SK-N-SH (cell line): ENCODE measurements at regions not wholly inside any gene's neighbourhood (a gene's known extent, or its start where the extent isn't known, plus 50 kb on each side); places are given as distances from the start of the nearest gene placed in this dataset.

Source experiments
- CTCF ChIA-PET: fragments of 300-600, 350-600 bp; formaldehyde crosslinking; extraction: SDS; loops from one replicate; lab custom pipeline; 2021; lab: Yijun Ruan, JAX
- POLR2A ChIA-PET: fragments of 350-600 bp; sonication (Branson Sonifier 250); formaldehyde crosslinking; extraction: SDS; loops from one replicate; lab custom pipeline; 2020; ENCODE audit warnings: antibody characterized with exemption, inconsistent platforms; lab: Yijun Ruan, JAX
- DNase-seq: peaks from one replicate; pipeline ENCODE4 v3.0.0; 2012
- H2AFZ ChIP-seq: fragments of 200-600 bp; sonication (generic); 2 replicates; pipeline ENCODE4 v1.8.1; 2016; ENCODE audit warnings: antibody characterized with exemption, mild to moderate bottlenecking, low read depth
- H3F3A ChIP-seq: fragments of 200-600 bp; sonication (generic); replicated peaks from 2 replicates; pipeline ENCODE3; 2016; ENCODE audit warnings: antibody characterized with exemption, mild to moderate bottlenecking; ENCODE audit not compliant: insufficient read depth
- H3K27ac ChIP-seq, 2 experiments: fragments of 200-500 bp in 1 of 2; fragments of 200-600 bp in 1 of 2; sonication (Bioruptor generic) in 1 of 2; sonication (generic), shearing (Covaris generic) in 1 of 2; 2 replicates each; pipeline versions ENCODE4 v1.5.1 to v1.6.1; 2014 to 2016; ENCODE audit warnings: low read depth in 2 of 2, inconsistent platforms in 1 of 2, low read length in 1 of 2, mild to moderate bottlenecking in 1 of 2, mixed read lengths in 1 of 2
- H3K27me3 ChIP-seq: fragments of 200-600 bp; sonication (generic), shearing (Covaris generic); 2 replicates; pipeline ENCODE4 v1.6.1; 2016; ENCODE audit warnings: mixed run types; ENCODE audit not compliant: insufficient read depth
- H3K36me3 ChIP-seq, 2 experiments: fragments of 200-500 bp in 1 of 2; fragments of 200-600 bp in 1 of 2; sonication (Bioruptor generic) in 1 of 2; sonication (generic) in 1 of 2; replicated peaks in 1 of 2; 2 replicates each; pipeline versions ENCODE3 to v1.5.1; 2014 to 2016; ENCODE audit warnings: low read length in 1 of 2, mild to moderate bottlenecking in 1 of 2; ENCODE audit not compliant: insufficient read depth in 2 of 2, control insufficient read depth in 1 of 2
- H3K4me1 ChIP-seq, 2 experiments: fragments of 200-500 bp in 1 of 2; fragments of 200-600 bp in 1 of 2; sonication (Bioruptor generic) in 1 of 2; sonication (generic), shearing (Covaris generic) in 1 of 2; 2 replicates each; pipeline versions ENCODE4 v1.5.1 to v1.6.1; 2014 to 2016; ENCODE audit warnings: low read depth in 1 of 2, low read length in 1 of 2, mixed run types in 1 of 2; ENCODE audit not compliant: insufficient read depth in 2 of 2, control insufficient read depth in 1 of 2
- H3K4me2 ChIP-seq: fragments of 200-600 bp; sonication (generic), shearing (Covaris generic); 2 replicates; pipeline ENCODE4 v1.6.1; 2017; ENCODE audit warnings: mixed run types
- H3K4me3 ChIP-seq, 2 experiments: fragments of 200-500 bp in 1 of 2; fragments of 200-600 bp in 1 of 2; sonication (Bioruptor generic) in 1 of 2; sonication (generic), shearing (Covaris generic) in 1 of 2; 2 replicates each; pipeline versions ENCODE4 v1.5.1 to v1.8.1; 2014 to 2016; ENCODE audit warnings: low read depth in 2 of 2, inconsistent platforms in 1 of 2, low read length in 1 of 2, mild to moderate bottlenecking in 1 of 2, mixed read lengths in 1 of 2, moderate library complexity in 1 of 2
- H3K79me2 ChIP-seq: fragments of 200-600 bp; sonication (generic); 2 replicates; pipeline ENCODE4 v1.8.1; 2017; ENCODE audit warnings: mild to moderate bottlenecking; ENCODE audit not compliant: insufficient read depth
- H3K9ac ChIP-seq: fragments of 200-600 bp; sonication (generic); 2 replicates; pipeline ENCODE4 v1.6.1; 2017; ENCODE audit warnings: mixed run types
- H3K9me2 ChIP-seq: fragments of 200-600 bp; sonication (generic); 2 replicates; pipeline ENCODE4 v1.6.1; 2017; ENCODE audit warnings: mixed run types
- H3K9me3 ChIP-seq: fragments of 200-600 bp; sonication (generic); 2 replicates; pipeline ENCODE4 v1.6.1; 2017; ENCODE audit warnings: mixed run types, mild to moderate bottlenecking, moderate library complexity
- H4K20me1 ChIP-seq: fragments of 200-600 bp; sonication (generic); 2 replicates; pipeline ENCODE4 v1.6.1; 2017; ENCODE audit warnings: mild to moderate bottlenecking, mixed run types; ENCODE audit not compliant: insufficient read depth
- CTCF ChIP-seq: fragments of 200-600 bp; sonication (generic); IDR thresholded peaks from 2 replicates; pipeline ENCODE4 v1.6.1; 2017; ENCODE audit warnings: antibody characterized with exemption, mild to moderate bottlenecking, moderate library complexity
- EP300 ChIP-seq, 2 experiments: IDR thresholded peaks; 2 replicates each; pipeline versions ENCODE4 v1.4.0 to v1.6.1; 2012; ENCODE audit warnings: borderline replicate concordance in 1 of 2, low read depth in 1 of 2, low read length in 1 of 2
- FOSL2 ChIP-seq: IDR thresholded peaks from 2 replicates; pipeline ENCODE4 v1.4.0; 2012; ENCODE audit warnings: low read depth, mild to moderate bottlenecking, moderate library complexity, borderline replicate concordance
- FOXJ3 ChIP-seq: sonication (generic); formaldehyde crosslinking; IDR thresholded peaks from 2 replicates; pipeline ENCODE4 v1.5.1; 2020; ENCODE audit warnings: mild to moderate bottlenecking, missing genetic modification reagents
- GABPA ChIP-seq: IDR thresholded peaks from 2 replicates; pipeline ENCODE4 v1.4.0; 2012; ENCODE audit warnings: low read depth, mild to moderate bottlenecking
- GATA2 ChIP-seq: sonication (generic); formaldehyde crosslinking; IDR thresholded peaks from 2 replicates; pipeline ENCODE4 v1.5.0; 2020; ENCODE audit warnings: mild to moderate bottlenecking, missing genetic modification reagents
- MAX ChIP-seq: IDR thresholded peaks from 2 replicates; pipeline ENCODE4 v1.4.0; 2012; ENCODE audit warnings: low read depth
- MXI1 ChIP-seq: IDR thresholded peaks from 2 replicates; pipeline ENCODE4 v1.6.1; 2012; ENCODE audit warnings: mild to moderate bottlenecking, low read depth, low read length, improper control_type of control experiment
- NFIC ChIP-seq: IDR thresholded peaks from 2 replicates; pipeline ENCODE4 v1.4.0; 2012; ENCODE audit warnings: borderline replicate concordance
- NRF1 ChIP-seq: IDR thresholded peaks from 2 replicates; pipeline ENCODE4 v1.6.1; 2012; ENCODE audit warnings: low read depth, mild to moderate bottlenecking, low read length
- POLR2AphosphoS5 ChIP-seq: IDR thresholded peaks from 2 replicates; pipeline ENCODE4 v1.6.1; 2012; ENCODE audit warnings: low read depth, low read length
- RCOR1 ChIP-seq: fragments of 150-350 bp; IDR thresholded peaks from 2 replicates; pipeline ENCODE4 v1.6.1; 2017; ENCODE audit warnings: antibody characterized with exemption, low read length
- REST ChIP-seq: IDR thresholded peaks from 2 replicates; pipeline ENCODE4 v1.6.1; 2012; ENCODE audit warnings: mild to moderate bottlenecking, low read depth, low read length, moderate library complexity
- RFX5 ChIP-seq: IDR thresholded peaks from 2 replicates; pipeline ENCODE4 v1.6.1; 2012; ENCODE audit warnings: mild to moderate bottlenecking, improper control_type of control experiment, low read length
- SIN3A ChIP-seq: IDR thresholded peaks from 2 replicates; pipeline ENCODE4 v1.6.1; 2012; ENCODE audit warnings: low read depth, mild to moderate bottlenecking, low read length, moderate library complexity, borderline replicate concordance
- SMC3 ChIP-seq: IDR thresholded peaks from 2 replicates; pipeline ENCODE4 v1.6.1; 2012; ENCODE audit warnings: low read depth, low read length, improper control_type of control experiment
- TAF1 ChIP-seq: IDR thresholded peaks from 2 replicates; pipeline ENCODE4 v1.6.1; 2012; ENCODE audit warnings: low read depth, mild to moderate bottlenecking, low read length, moderate library complexity, borderline replicate concordance
- TCF12 ChIP-seq: IDR thresholded peaks from 2 replicates; pipeline ENCODE4 v1.4.0; 2012
- USF2 ChIP-seq: fragments of 150-350 bp; IDR thresholded peaks from 2 replicates; pipeline ENCODE4 v1.6.1; 2017; ENCODE audit warnings: antibody characterized with exemption, low read length, low read depth, borderline replicate concordance
- YY1 ChIP-seq: IDR thresholded peaks from 2 replicates; pipeline ENCODE4 v1.4.0; 2012; ENCODE audit warnings: low read depth, mild to moderate bottlenecking
- WGBS: methylation state at CpG from one replicate; pipeline ENCODE4 v1.1.6; 2017; ENCODE audit warnings: low lambda C conversion rate; 5-methylcytosine and 5-hydroxymethylcytosine counted together

- H3K9me2 ChIP-seq: no peaks in the 10 kb centered on the region
- H4K20me1 ChIP-seq: no peaks in the 10 kb centered on the region
- no peak for DNase-seq
- no peak overlapping the region for H3K9ac ChIP-seq
- H3K4me1 ChIP-seq: no peaks in the 10 kb centered on the region
- CTCF ChIA-PET: interaction anchor here (1.0 kb wide), 1 partner anchor 266 kb away, joined by 4 read pairs; no protein-coding TSS in a partner anchor
- TF ChIP-seq GABPA: no peak
- H3K4me2 ChIP-seq: no peak overlapping the region
- no peak overlapping the region for H3K4me3 ChIP-seq
- no peaks in the 10 kb centered on the region for H3K79me2 ChIP-seq
- no peaks in the 10 kb centered on the region for H3K9me3 ChIP-seq
- no peaks in the 10 kb centered on the region for H3K36me3 ChIP-seq
- no peaks in the 10 kb centered on the region for H3F3A ChIP-seq
- 36% methylated on average over 2 of the region's 2 CpGs for WGBS
- no peak overlapping the region for H3K27ac ChIP-seq
- no peaks in the 10 kb centered on the region for H3K27me3 ChIP-seq
- POLR2A ChIA-PET: no interaction called here
- no peak overlapping the region for H2AFZ ChIP-seq
Observed at GRCh38 chr7:106433377-106433776, 148.6 kb upstream of the NAMPT start.

- no peak overlapping the region for H3K4me2 ChIP-seq
- H3K9me3 ChIP-seq: no peaks in the 10 kb centered on the region
- no peak for DNase-seq
- ChIA-PET CTCF (interaction anchor here (1.0 kb wide), 1 partner anchor 254 kb away, joined by 3 read pairs; no protein-coding TSS in a partner anchor), POLR2A (no interaction called here)
- no peaks in the 10 kb centered on the region for H3K36me3 ChIP-seq
- H3K27ac ChIP-seq: no peak overlapping the region
- H3K27me3 ChIP-seq: no peaks in the 10 kb centered on the region
- no peak overlapping the region for H3K9ac ChIP-seq
- no peak for TF ChIP-seq FOXJ3 (CRISPR knock-in tag)
- TF ChIP-seq SMC3: no peak
- TF ChIP-seq RCOR1: no peak
- no peak for TF ChIP-seq EP300 (IDR thresholded peaks at IDR 0.05; ENCODE audit: borderline replicate concordance in 1 of 2, low read depth in 1 of 2, low read length in 1 of 2)
- TF ChIP-seq USF2: no peak
- no peak for TF ChIP-seq NFIC
- TF ChIP-seq CTCF: no peak
- no peak for TF ChIP-seq RFX5
- TF ChIP-seq FOSL2: no peak
- no peak for TF ChIP-seq GATA2 (CRISPR knock-in tag)
- no peak for TF ChIP-seq NRF1
- TF ChIP-seq MAX: no peak
- no peak for TF ChIP-seq POLR2AphosphoS5
- no peak for TF ChIP-seq REST
- no peak for TF ChIP-seq SIN3A
- no peak for TF ChIP-seq TAF1
- TF ChIP-seq GABPA: no peak
- no peak for TF ChIP-seq YY1
- no peak for TF ChIP-seq MXI1
- no peak for TF ChIP-seq TCF12
- no peak overlapping the region for H3K4me3 ChIP-seq
- H3K4me1 ChIP-seq: peaks cover 0 to 2% of the 10 kb centered on the region in 2 experiments; a peak in 3 of 4 replicates
- H4K20me1 ChIP-seq: no peaks in the 10 kb centered on the region
- no peaks in the 10 kb centered on the region for H3K9me2 ChIP-seq
- 42% methylated on average over 4 of the region's 4 CpGs for WGBS
- no peaks in the 10 kb centered on the region for H3F3A ChIP-seq
- no peaks in the 10 kb centered on the region for H3K79me2 ChIP-seq
- H2AFZ ChIP-seq: no peak overlapping the region
Observed at GRCh38 chr7:106430535-106431455, 146.0 kb upstream of the NAMPT start.
